Stimulated activated CD8-positive, alpha-beta memory T cell treated with anti-CD3 and anti-CD28 coated beads, Interleukin-4, amount 100 ng/mL, for 48 hours (primary cell): ENCODE measurements at regions not wholly inside any gene's neighbourhood (a gene's known extent, or its start where the extent isn't known, plus 50 kb on each side); places are given as distances from the start of the nearest gene placed in this dataset.
A peak's percentile ranks its signal among the peaks of the same experiment; 100 is the strongest.

Experiments
- DNase-seq: peaks from one replicate; pipeline ENCODE4 v3.0.0-alpha.2; 2020

GRCh38 chr16:85383836-85384832, 229.0 kb upstream of the GSE1 start:
- no peak for DNase-seq

GRCh38 chr16:85384833-85385462, 228.2 kb upstream of the GSE1 start:
- no peak for DNase-seq

DNA sequence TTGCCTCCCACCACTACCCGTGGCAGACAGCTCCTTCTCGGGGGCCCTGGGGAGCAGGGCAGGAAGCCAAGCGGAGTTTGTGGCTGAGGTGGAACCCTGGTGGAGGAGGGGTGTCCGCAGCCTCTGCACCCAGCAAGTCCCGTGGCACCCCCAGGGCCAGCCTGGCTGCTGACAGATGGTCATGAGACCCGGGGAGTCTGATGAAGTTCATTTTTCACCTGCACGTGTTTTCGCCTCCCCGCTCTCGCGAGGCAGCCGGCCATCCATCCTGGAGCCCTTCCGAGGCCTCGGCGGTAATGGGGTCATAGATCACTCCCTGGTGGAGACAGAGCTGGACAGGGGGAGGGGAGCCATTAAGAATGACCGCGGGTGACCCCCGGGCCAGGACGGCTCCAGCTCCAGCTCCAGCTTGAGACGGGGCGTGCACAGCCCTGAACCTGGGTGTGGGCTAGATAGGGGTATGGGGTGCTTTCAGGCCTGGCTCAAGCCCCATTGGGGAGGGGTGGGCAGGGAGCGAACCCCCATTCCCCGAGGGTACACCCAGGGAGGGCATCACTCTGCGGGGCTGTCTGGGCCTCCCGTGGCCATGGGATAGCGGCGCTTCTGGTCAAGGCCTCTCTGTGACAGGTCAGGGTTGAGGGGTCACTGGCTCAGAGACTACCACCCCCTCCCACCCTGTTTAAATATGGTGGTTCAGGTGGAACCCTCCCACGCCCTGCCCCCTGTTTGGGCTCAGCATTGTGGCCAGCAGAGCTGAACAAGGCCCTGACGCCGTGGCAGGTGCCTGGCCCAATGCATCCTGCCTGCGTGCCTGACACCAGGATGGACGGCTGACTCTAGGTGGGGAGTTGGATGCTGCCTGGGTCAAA, 227.4 kb upstream of the GSE1 start:
- no peak for DNase-seq

- DNase-seq: no peak
Observed at GRCh38 chr16:85386467-85387170, 226.5 kb upstream of the GSE1 start.

GRCh38 chr16:85387171-85387507, 226.0 kb upstream of the GSE1 start:
- DNase-seq: no peak

- DNase-seq: no peak
Observed at GRCh38 chr16:85387731-85388295, 225.3 kb upstream of the GSE1 start.

- DNase-seq: no peak
Observed at GRCh38 chr16:85389679-85390470, 223.2 kb upstream of the GSE1 start.

DNA sequence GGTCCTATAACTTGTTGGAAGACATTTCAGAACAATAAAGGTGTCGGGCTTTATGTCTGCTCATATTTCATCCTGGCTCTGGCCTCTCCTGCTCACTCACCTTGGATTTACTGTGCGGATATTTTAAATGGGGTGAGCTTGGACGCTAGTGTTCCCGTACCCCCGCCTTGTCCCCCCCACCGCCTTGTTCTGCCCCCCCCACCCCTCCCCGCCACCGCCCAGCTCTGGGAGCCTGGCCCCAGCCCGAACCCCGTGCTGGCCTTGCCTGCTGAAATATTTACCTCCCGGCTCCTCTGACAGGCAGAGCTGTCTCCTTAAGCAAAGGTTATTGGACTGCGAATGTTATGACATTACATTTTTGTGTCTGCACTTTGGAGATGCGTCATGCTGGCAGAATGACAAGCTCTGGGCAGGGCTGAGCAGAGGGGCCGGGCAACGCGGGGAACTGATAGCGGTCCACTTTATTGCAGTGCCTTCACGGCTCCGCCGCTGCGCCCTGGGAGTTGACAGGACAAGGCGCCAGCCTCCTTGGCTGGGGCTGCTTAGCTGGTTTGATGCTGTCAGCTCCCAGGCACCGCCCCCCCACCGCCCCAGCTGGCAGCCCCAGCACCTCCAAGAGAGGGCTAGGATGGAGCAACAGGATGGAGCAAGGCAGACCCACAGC, 222.5 kb upstream of the GSE1 start:
- no peak for DNase-seq

GRCh38 chr16:85391175-85391707, 221.9 kb upstream of the GSE1 start:
- no peak for DNase-seq

DNA sequence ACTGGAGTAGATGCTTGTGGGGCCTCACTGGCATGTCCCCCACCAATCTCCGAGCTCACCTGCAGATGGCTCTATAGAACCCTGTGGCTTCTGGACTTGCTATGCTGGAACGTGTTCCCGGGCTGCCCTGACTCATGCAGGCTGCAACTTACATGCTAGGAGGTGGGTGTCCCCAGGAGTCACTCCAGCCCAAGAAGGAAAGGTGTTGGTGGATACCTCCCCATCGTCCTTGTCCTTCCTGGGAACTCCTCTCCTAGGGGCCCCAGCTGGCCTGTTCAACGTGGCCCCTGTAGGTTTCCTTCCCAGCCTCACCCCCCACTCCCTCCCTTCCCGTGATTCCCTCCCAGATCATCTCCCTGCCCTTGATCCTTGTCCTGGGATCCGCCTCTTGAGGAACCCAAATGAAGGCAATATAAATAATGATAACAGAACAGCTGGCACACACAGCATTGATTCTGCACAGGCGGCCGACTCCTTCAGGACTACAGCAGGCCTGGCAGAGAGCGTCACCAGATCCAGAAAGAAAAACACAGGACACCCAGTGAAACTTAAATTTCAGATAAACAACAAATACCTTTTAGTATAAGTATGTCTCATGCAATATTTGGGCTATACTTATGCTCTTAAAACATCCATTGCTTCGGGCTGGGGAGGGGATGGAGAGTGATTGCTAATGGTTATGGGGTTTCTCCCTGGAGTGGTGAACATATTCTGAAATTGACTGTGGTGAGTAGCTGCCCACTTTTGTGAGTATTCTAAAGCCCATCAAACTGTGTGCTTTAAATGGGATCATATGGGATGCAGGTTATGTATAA, 221.1 kb upstream of the GSE1 start:
- DNase-seq: no peak

GRCh38 chr16:85392756-85393673, 220.1 kb upstream of the GSE1 start:
- no peak for DNase-seq

- peak; percentile 88 for DNase-seq
Observed at GRCh38 chr16:85393674-85394451, 219.3 kb upstream of the GSE1 start.

DNA sequence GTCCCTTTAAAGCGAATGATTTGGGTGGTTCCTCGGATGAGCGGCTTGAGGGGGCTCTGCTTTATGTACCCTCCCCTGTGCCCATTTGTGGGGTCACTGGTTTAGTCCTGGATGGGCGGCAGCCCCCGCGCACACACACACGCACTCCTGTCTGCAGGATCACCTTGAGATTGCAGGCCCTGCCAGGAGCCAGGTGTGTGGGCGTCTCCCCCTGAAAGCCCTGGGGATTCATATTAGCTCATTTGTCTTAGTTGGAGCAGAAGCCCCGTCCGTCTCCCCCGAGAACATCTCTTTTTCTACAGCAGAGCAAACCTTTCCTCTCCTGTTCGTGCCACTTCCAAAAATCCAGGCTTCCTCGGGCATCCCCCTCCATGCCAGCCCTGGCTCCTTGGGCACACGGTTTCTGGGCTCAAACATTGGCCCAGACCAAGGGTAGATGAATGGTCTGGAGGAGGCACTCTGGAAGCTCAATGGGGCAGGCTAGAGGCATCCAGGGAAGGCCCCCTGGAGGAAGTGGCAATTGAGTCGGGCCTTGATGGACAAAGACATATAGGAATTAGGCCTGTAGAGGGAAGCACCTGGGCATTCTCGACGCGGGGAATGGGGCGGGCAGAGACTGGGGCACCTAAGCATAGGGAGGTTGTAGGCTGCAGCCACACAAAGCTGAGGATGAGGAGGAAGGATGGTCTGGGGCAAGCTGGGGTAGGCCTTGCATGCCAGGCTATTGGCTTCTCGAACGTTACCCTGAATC, 218.5 kb upstream of the GSE1 start:
- DNase-seq: no peak

- DNase-seq: no peak
Observed at GRCh38 chr16:85395207-85395912, 217.8 kb upstream of the GSE1 start.

- no peak for DNase-seq
Observed at GRCh38 chr16:85395913-85396878, 216.9 kb upstream of the GSE1 start.
